ENCODE measurements at regions not wholly inside any gene's neighbourhood (a gene's known extent, or its start where the extent isn't known, plus 50 kb on each side); places are given as distances from the start of the nearest gene placed in this dataset.

DNA sequence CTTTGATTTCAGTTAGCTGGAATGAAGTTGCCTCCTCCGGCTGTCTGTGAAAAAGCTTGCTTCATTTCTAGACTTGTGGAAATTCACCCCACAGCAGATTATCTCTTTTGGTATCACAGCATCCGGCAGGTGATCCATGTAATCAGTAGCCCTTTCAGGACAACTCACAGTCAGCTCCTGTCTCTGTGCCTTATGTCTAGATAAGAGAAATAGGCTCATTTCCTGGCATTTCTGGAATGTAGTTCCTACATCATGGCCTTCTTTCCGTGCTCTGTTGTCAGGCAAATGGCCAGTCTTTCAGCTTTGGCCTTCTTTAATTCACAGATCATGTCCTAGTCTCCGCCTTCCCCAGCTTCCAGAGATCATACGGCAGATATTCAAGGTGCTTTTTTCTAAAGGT lies 455.4 kb downstream of the NUP35 start:
- no peak overlapping the region for H3K4me3 ChIP-seq
- TF ChIP-seq, protein P1, sequence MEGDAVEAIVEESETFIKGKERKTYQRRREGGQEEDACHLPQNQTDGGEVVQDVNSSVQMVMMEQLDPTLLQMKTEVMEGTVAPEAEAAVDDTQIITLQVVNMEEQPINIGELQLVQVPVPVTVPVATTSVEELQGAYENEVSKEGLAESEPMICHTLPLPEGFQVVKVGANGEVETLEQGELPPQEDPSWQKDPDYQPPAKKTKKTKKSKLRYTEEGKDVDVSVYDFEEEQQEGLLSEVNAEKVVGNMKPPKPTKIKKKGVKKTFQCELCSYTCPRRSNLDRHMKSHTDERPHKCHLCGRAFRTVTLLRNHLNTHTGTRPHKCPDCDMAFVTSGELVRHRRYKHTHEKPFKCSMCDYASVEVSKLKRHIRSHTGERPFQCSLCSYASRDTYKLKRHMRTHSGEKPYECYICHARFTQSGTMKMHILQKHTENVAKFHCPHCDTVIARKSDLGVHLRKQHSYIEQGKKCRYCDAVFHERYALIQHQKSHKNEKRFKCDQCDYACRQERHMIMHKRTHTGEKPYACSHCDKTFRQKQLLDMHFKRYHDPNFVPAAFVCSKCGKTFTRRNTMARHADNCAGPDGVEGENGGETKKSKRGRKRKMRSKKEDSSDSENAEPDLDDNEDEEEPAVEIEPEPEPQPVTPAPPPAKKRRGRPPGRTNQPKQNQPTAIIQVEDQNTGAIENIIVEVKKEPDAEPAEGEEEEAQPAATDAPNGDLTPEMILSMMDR (IDR thresholded peaks at IDR 0.05) = no peak
- no peak for TF ChIP-seq POLR2AphosphoS5 (IDR thresholded peaks at IDR 0.05)
- no peak for TF ChIP-seq EP300 (IDR thresholded peaks at IDR 0.05)
- no peak for DNase-seq
- 64 to 79% (median 66%) methylated on average over 5 of the region's 5 CpGs for WGBS, 5 donors
- H3K27ac ChIP-seq = no peak overlapping the region
- H3K9me3 ChIP-seq = peaks cover 0 to 1% (median 0%) of the 10 kb centered on the region in 4 donors
- H3K4me1 ChIP-seq = no peaks in the 10 kb centered on the region
- H3K36me3 ChIP-seq = no peaks in the 10 kb centered on the region
- intact Hi-C loops (cut with DNase I; ENCODE audit: low total_unique reads) = no loop called here
- no peaks in the 10 kb centered on the region for H3K27me3 ChIP-seq

DNA sequence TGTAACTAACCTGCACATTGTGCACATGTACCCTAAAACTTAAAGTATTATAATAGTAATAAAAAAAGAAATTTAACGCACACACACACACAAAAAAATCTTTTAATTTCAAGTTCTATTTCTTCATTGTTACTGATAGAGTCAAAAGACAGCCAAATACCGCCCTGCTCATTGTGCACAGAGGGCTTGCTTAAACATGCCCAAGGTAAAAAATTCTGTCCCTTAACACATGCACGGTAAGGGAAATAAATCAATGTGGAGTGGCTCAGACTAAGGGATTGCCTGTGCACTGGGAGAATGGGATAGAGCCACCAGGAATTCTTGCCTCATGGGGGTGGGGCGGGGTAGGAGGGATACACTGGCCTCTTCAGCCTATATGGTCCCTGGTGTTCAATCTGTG lies 468.0 kb downstream of the NUP35 start:
- TF ChIP-seq, protein P1 (IDR thresholded peaks at IDR 0.05) = no peak
- TF ChIP-seq EP300 (IDR thresholded peaks at IDR 0.05) = no peak
- Histone ChIP-seq H3K4me1 (no peaks in the 10 kb centered on the region), H3K36me3 (no peaks in the 10 kb centered on the region), H3K9me3 (no peaks in the 10 kb centered on the region), H3K27ac (no peak overlapping the region), H3K4me3 (no peak overlapping the region), H3K27me3 (no peaks in the 10 kb centered on the region)
- no peak for DNase-seq
- intact Hi-C loops (cut with DNase I; ENCODE audit: low total_unique reads) = no loop called here
- WGBS, 5 donors = 82 to 95% (median 88%) methylated on average over 4 of the region's 4 CpGs

- no peak for TF ChIP-seq POLR2AphosphoS5 (IDR thresholded peaks at IDR 0.05)
- TF ChIP-seq POLR2A (IDR thresholded peaks at IDR 0.05) = no peak
- TF ChIP-seq, protein P1 (IDR thresholded peaks at IDR 0.05) = no peak
- TF ChIP-seq EP300 (IDR thresholded peaks at IDR 0.05) = no peak
- 70 to 98% (median 88%) methylated on average over 1 of the region's 1 CpG for WGBS, 5 donors
- intact Hi-C loops (cut with DNase I; ENCODE audit: low total_unique reads) = no loop called here
- Histone ChIP-seq H3K27me3 (no peaks in the 10 kb centered on the region), H3K4me1 (no peaks in the 10 kb centered on the region), H3K4me3 (no peak overlapping the region), H3K36me3 (no peaks in the 10 kb centered on the region), H3K27ac (no peak overlapping the region), H3K9me3 (no peaks in the 10 kb centered on the region)
- DNase-seq = no peak
Measured at GRCh38 chr2:183594150-183594549, 469.9 kb downstream of the NUP35 start.

DNA sequence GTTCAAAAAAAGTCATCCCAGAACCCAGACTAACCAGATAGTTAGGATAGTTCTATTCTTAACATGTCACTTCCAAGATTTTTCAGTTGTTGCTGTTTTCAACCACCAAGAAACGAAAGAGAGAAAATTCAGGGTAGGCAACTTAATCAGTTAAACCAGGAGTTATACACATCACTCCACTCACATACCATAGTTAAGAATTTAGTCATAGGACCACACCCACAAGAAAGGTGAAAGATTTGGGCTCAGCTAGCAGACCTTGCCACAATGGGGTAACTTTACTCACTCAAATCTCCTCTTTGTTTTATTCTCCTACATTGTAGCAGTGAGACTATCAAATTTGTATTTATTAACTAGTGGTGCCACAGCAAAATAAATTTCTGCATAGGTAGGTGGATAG lies 473.6 kb downstream of the NUP35 start:
- DNase-seq = no peak
- 36 to 55% (median 45%) methylated on average over 1 of the region's 1 CpG for WGBS, 5 donors
- Histone ChIP-seq H3K27me3 (no peaks in the 10 kb centered on the region), H3K4me1 (no peaks in the 10 kb centered on the region), H3K36me3 (no peaks in the 10 kb centered on the region), H3K27ac (no peak overlapping the region), H3K9me3 (no peaks in the 10 kb centered on the region), H3K4me3 (no peak overlapping the region)
- intact Hi-C loops (cut with DNase I; ENCODE audit: low total_unique reads) = no loop called here
- no peak for TF ChIP-seq POLR2AphosphoS5 (IDR thresholded peaks at IDR 0.05)

GRCh38 chr2:183604065-183604464 lies 479.8 kb downstream of the NUP35 start:
- Histone ChIP-seq H3K27ac (no peak overlapping the region), H3K9me3 (no peaks in the 10 kb centered on the region), H3K36me3 (no peaks in the 10 kb centered on the region), H3K4me3 (no peak overlapping the region), H3K4me1 (no peaks in the 10 kb centered on the region), H3K27me3 (no peaks in the 10 kb centered on the region)
- no peak for DNase-seq
- no peak for TF ChIP-seq EP300 (IDR thresholded peaks at IDR 0.05)
- no peak for TF ChIP-seq POLR2AphosphoS5 (IDR thresholded peaks at IDR 0.05)
- no peak for TF ChIP-seq POLR2A (IDR thresholded peaks at IDR 0.05)
- intact Hi-C loops (cut with DNase I; ENCODE audit: low total_unique reads) = no loop called here
- 66 to 76% (median 67%) methylated on average over 5 of the region's 5 CpGs for WGBS, 5 donors
